ENCODE measurements at regions not wholly inside any gene's neighbourhood (a gene's known extent, or its start where the extent isn't known, plus 50 kb on each side); places are given as distances from the start of the nearest gene placed in this dataset.

- Histone ChIP-seq H3K27me3 (no peaks in the 10 kb centered on the region), H3K36me3 (no peaks in the 10 kb centered on the region), H3K9me3 (no peaks in the 10 kb centered on the region), H3K4me3 (no peak overlapping the region), H3K27ac (no peak overlapping the region), H3K4me1 (no peaks in the 10 kb centered on the region)
- intact Hi-C loops (cut with DNase I; ENCODE audit: low total_unique reads), result no loop called here
- no peak for DNase-seq (ENCODE audit: low spot score in 2 of 2)
- TF ChIP-seq POLR2A (IDR thresholded peaks at IDR 0.05) (no peak), POLR2AphosphoS5 (IDR thresholded peaks at IDR 0.05) (no peak), CTCF (IDR thresholded peaks at IDR 0.05) (no peak)
Observed at GRCh38 chr10:35735412-35735811, 93.3 kb upstream of the FZD8 start.

GRCh38 chr10:35731828-35732227, 89.7 kb upstream of the FZD8 start:
- intact Hi-C loops (cut with DNase I; ENCODE audit: low total_unique reads), result no loop called here
- no peaks in the 10 kb centered on the region for H3K27me3 ChIP-seq

GRCh38 chr10:35728341-35728740, 86.2 kb upstream of the FZD8 start:
- Histone ChIP-seq H3K4me1 (no peaks in the 10 kb centered on the region), H3K9me3 (no peaks in the 10 kb centered on the region), H3K36me3 (no peaks in the 10 kb centered on the region), H3K27me3 (no peaks in the 10 kb centered on the region), H3K27ac (no peak overlapping the region), H3K4me3 (no peak overlapping the region)
- TF ChIP-seq POLR2AphosphoS5 (IDR thresholded peaks at IDR 0.05) (no peak), CTCF (IDR thresholded peaks at IDR 0.05) (no peak), POLR2A (IDR thresholded peaks at IDR 0.05) (no peak)
- intact Hi-C loops (cut with DNase I; ENCODE audit: low total_unique reads), result no loop called here
- DNase-seq (ENCODE audit: low spot score in 2 of 2), result no peak

More at GRCh38 chr10:35731828-35732227, 89.7 kb upstream of the FZD8 start:
- no peak overlapping the region for H3K4me3 ChIP-seq
- H3K4me1 ChIP-seq, result no peaks in the 10 kb centered on the region
- no peak for TF ChIP-seq POLR2AphosphoS5 (IDR thresholded peaks at IDR 0.05)
- TF ChIP-seq CTCF (IDR thresholded peaks at IDR 0.05), result no peak
- no peak for TF ChIP-seq POLR2A (IDR thresholded peaks at IDR 0.05)
- H3K36me3 ChIP-seq, result no peaks in the 10 kb centered on the region
- no peaks in the 10 kb centered on the region for H3K9me3 ChIP-seq
- no peak overlapping the region for H3K27ac ChIP-seq
- DNase-seq (ENCODE audit: low spot score in 2 of 2), result no peak

GRCh38 chr10:35726846-35727245, 84.8 kb upstream of the FZD8 start:
- Histone ChIP-seq H3K4me1 (no peaks in the 10 kb centered on the region), H3K4me3 (no peak overlapping the region), H3K27me3 (no peaks in the 10 kb centered on the region), H3K9me3 (no peaks in the 10 kb centered on the region), H3K27ac (no peak overlapping the region), H3K36me3 (no peaks in the 10 kb centered on the region)
- no peak for DNase-seq (ENCODE audit: low spot score in 2 of 2)
- no peak for TF ChIP-seq CTCF (IDR thresholded peaks at IDR 0.05)
- TF ChIP-seq POLR2A (IDR thresholded peaks at IDR 0.05), result no peak
- intact Hi-C loops (cut with DNase I; ENCODE audit: low total_unique reads), result no loop called here

GRCh38 chr10:35723992-35724391, 81.9 kb upstream of the FZD8 start:
- no peak overlapping the region for H3K4me3 ChIP-seq
- DNase-seq (ENCODE audit: low spot score in 2 of 2), result no peak
- H3K27ac ChIP-seq, result no peak overlapping the region
- TF ChIP-seq POLR2A (IDR thresholded peaks at IDR 0.05), result no peak
- no peak for TF ChIP-seq POLR2AphosphoS5 (IDR thresholded peaks at IDR 0.05)
- TF ChIP-seq CTCF (IDR thresholded peaks at IDR 0.05), result no peak
- no peaks in the 10 kb centered on the region for H3K9me3 ChIP-seq
- no peaks in the 10 kb centered on the region for H3K27me3 ChIP-seq
- H3K36me3 ChIP-seq, result no peaks in the 10 kb centered on the region
- no peaks in the 10 kb centered on the region for H3K4me1 ChIP-seq
- intact Hi-C loops (cut with DNase I; ENCODE audit: low total_unique reads), result no loop called here
